ENCODE measurements at regions not wholly inside any gene's neighbourhood (a gene's known extent, or its start where the extent isn't known, plus 50 kb on each side); places are given as distances from the start of the nearest gene placed in this dataset.

DNA sequence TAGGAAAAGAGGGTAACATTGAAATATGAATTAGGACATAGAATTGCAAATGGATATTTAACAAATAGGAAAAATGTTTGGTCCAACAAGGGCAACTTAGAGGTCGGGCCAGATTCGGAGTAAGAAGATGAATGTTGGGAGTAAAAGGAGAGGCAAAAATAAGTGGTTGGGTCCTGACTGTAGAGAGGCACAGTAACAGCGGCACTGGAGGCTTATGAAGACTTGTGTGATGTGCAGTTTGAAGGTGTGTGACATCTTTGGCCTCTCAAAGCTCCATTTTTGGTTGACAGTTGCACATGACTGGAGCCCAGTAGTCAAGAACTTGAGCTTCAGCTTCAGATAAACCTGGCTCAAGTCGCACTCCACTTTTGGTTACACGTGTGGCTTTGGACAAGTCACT is 109.9 kb upstream of the PAXBP1 start:
- no peak for DNase-seq (ENCODE audit: low spot score)
- Histone ChIP-seq H3K9me3 (ENCODE audit: severe bottlenecking) (no peaks in the 10 kb centered on the region), H3K4me3 (ENCODE audit: severe bottlenecking) (no peak overlapping the region), H3K36me3 (ENCODE audit: low read depth) (no peaks in the 10 kb centered on the region), H3K27ac (ENCODE audit: poor library complexity, severe bottlenecking) (no peak overlapping the region), H3K4me1 (ENCODE audit: insufficient read depth, poor library complexity, severe bottlenecking) (no peaks in the 10 kb centered on the region), H3K27me3 (ENCODE audit: insufficient read depth, poor library complexity, severe bottlenecking) (peaks cover 13% of the 10 kb centered on the region)
- no peak for ATAC-seq (ENCODE audit: low read depth)
- TF ChIP-seq, protein P1, sequence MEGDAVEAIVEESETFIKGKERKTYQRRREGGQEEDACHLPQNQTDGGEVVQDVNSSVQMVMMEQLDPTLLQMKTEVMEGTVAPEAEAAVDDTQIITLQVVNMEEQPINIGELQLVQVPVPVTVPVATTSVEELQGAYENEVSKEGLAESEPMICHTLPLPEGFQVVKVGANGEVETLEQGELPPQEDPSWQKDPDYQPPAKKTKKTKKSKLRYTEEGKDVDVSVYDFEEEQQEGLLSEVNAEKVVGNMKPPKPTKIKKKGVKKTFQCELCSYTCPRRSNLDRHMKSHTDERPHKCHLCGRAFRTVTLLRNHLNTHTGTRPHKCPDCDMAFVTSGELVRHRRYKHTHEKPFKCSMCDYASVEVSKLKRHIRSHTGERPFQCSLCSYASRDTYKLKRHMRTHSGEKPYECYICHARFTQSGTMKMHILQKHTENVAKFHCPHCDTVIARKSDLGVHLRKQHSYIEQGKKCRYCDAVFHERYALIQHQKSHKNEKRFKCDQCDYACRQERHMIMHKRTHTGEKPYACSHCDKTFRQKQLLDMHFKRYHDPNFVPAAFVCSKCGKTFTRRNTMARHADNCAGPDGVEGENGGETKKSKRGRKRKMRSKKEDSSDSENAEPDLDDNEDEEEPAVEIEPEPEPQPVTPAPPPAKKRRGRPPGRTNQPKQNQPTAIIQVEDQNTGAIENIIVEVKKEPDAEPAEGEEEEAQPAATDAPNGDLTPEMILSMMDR (IDR thresholded peaks at IDR 0.05; ENCODE audit: poor library complexity, severe bottlenecking): no peak

DNA sequence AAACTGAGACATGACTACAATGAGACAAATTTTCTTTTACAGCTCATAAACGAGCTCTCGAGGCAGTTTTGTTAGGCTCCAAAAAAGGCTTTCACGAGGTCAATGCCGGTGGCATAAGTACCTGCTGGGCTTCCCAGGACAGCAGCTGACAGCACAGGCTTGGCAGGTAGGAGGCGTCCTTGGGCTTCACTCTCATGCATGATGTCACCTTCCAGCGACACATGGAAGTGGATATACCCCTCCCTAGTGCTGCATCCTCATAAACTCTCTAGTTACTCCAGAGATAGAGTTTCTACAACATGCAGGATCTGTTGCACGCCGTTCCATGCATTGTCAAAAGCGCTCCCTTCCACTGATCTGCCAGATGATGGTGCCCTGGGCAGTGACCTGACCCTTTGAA is 112.5 kb upstream of the PAXBP1 start:
- Histone ChIP-seq H3K27ac (ENCODE audit: poor library complexity, severe bottlenecking) (no peak overlapping the region), H3K4me1 (ENCODE audit: insufficient read depth, poor library complexity, severe bottlenecking) (no peaks in the 10 kb centered on the region), H3K9me3 (ENCODE audit: severe bottlenecking) (no peaks in the 10 kb centered on the region), H3K4me3 (ENCODE audit: severe bottlenecking) (no peak overlapping the region), H3K27me3 (ENCODE audit: insufficient read depth, poor library complexity, severe bottlenecking) (peaks cover 22% of the 10 kb centered on the region), H3K36me3 (ENCODE audit: low read depth) (no peaks in the 10 kb centered on the region)
- DNase-seq (ENCODE audit: low spot score): no peak
- TF ChIP-seq, protein P1 (IDR thresholded peaks at IDR 0.05; ENCODE audit: poor library complexity, severe bottlenecking): no peak
- no peak for ATAC-seq (ENCODE audit: low read depth)

DNA sequence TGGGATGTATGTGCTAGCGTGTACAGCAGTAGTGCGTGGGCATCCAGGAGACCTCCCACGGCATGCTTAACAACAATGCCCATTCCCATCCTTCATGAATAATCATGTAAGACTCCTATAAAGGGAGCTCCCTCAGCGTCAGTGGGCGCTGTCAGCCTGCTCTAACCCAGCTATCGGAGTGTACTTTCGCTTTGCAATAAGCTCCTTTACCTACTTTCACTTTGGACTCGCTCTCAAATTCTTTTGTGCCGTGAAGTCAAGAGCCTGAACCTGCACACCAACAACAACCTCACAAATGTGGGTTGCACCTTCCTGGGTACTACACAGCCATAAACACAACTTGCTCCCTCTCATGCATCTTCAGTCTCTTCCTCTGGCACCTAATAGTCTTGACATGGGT is 114.8 kb upstream of the PAXBP1 start:
- TF ChIP-seq, protein P1 (IDR thresholded peaks at IDR 0.05; ENCODE audit: poor library complexity, severe bottlenecking): no peak
- ATAC-seq (ENCODE audit: low read depth): 0 out of 3 replicates have a peak, but pooled peaks have one; percentile 40
- Histone ChIP-seq H3K4me3 (ENCODE audit: severe bottlenecking) (no peak overlapping the region), H3K27ac (ENCODE audit: poor library complexity, severe bottlenecking) (no peak overlapping the region), H3K27me3 (ENCODE audit: insufficient read depth, poor library complexity, severe bottlenecking) (peaks cover 28% of the 10 kb centered on the region), H3K4me1 (ENCODE audit: insufficient read depth, poor library complexity, severe bottlenecking) (no peaks in the 10 kb centered on the region), H3K36me3 (ENCODE audit: low read depth) (no peaks in the 10 kb centered on the region), H3K9me3 (ENCODE audit: severe bottlenecking) (no peaks in the 10 kb centered on the region)
- no peak for DNase-seq (ENCODE audit: low spot score)

DNA sequence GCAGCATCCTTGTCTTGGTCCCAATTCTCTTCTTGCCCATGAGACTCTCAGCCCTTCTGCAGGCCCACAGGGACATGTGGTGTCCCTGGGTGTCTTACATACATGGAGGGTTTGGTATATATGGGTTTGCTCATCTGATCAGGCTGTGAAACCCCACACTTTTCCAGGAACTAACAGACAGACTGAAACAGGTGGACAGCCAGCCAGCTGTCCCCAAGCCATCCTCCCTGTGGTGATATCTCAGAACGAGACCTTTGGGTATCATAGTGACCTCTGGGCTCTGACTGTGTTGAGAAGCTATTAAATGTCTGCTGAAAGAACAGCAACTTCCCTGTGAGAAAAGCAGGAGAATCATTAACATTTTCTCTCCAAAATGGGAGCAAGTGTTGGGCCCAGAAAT is 115.5 kb upstream of the PAXBP1 start:
- H3K4me1 ChIP-seq (ENCODE audit: insufficient read depth, poor library complexity, severe bottlenecking): no peaks in the 10 kb centered on the region
- peaks cover 22% of the 10 kb centered on the region for H3K27me3 ChIP-seq (ENCODE audit: insufficient read depth, poor library complexity, severe bottlenecking)
- no peak overlapping the region for H3K4me3 ChIP-seq (ENCODE audit: severe bottlenecking)
- DNase-seq (ENCODE audit: low spot score) (no peak), ATAC-seq (ENCODE audit: low read depth) (no peak)
- no peaks in the 10 kb centered on the region for H3K9me3 ChIP-seq (ENCODE audit: severe bottlenecking)
- no peaks in the 10 kb centered on the region for H3K36me3 ChIP-seq (ENCODE audit: low read depth)
- TF ChIP-seq, protein P1 (IDR thresholded peaks at IDR 0.05; ENCODE audit: poor library complexity, severe bottlenecking): no peak
- H3K27ac ChIP-seq (ENCODE audit: poor library complexity, severe bottlenecking): no peak overlapping the region

DNA sequence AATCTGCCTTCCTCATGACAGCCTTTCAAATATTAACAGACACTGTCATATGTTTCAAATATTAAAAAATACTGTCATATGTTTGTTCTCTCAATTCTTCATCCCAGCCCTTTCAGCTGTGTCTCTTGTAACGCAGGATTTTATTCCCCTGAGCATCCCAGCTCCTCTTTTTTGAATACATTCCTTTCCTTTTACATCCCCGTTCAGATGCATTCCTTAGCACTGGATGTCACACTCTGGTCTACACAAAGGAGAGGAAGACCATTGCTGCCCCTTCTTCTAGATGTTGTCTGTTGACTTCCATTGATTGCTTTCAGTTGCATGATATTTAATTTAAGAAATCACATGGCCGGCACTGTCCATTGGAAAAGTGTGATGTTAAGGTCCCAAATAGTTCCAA is 117.4 kb upstream of the PAXBP1 start:
- peaks cover 21% of the 10 kb centered on the region for H3K27me3 ChIP-seq (ENCODE audit: insufficient read depth, poor library complexity, severe bottlenecking)
- no peak for ATAC-seq (ENCODE audit: low read depth)

More for the DNA sequence above, 117.4 kb upstream of the PAXBP1 start:
- TF ChIP-seq, protein P1 (IDR thresholded peaks at IDR 0.05; ENCODE audit: poor library complexity, severe bottlenecking): no peak
- H3K9me3 ChIP-seq (ENCODE audit: severe bottlenecking): no peaks in the 10 kb centered on the region
- H3K4me1 ChIP-seq (ENCODE audit: insufficient read depth, poor library complexity, severe bottlenecking): no peaks in the 10 kb centered on the region
- DNase-seq (ENCODE audit: low spot score): no peak
- no peak overlapping the region for H3K27ac ChIP-seq (ENCODE audit: poor library complexity, severe bottlenecking)
- no peaks in the 10 kb centered on the region for H3K36me3 ChIP-seq (ENCODE audit: low read depth)
- no peak overlapping the region for H3K4me3 ChIP-seq (ENCODE audit: severe bottlenecking)
